Stimulated activated CD4-positive, alpha-beta T cell treated with anti-CD3 and anti-CD28 coated beads, Interleukin-12 subunit alpha, Interleukin-12 subunit beta, amount 100 ng/mL, for 48 hours (primary cell): ENCODE measurements at regions not wholly inside any gene's neighbourhood (a gene's known extent, or its start where the extent isn't known, plus 50 kb on each side); places are given as distances from the start of the nearest gene placed in this dataset.
A peak's percentile ranks its signal among the peaks of the same experiment; 100 is the strongest.

ENCODE experiments used
- DNase-seq, 3 donors: peaks; one replicate each; pipeline ENCODE4 v3.0.0-alpha.2; 2020; ENCODE audit warnings: low read depth in 2 of 3, low spot score in 1 of 3

- DNase-seq: no peak
Measured at GRCh38 chr3:99232696-99233095, 331.2 kb upstream of the DCBLD2 start.

- no peak for DNase-seq
Measured at GRCh38 chr3:99218468-99218867, 317.0 kb upstream of the DCBLD2 start.

GRCh38 chr3:99212969-99213368 lies 311.5 kb upstream of the DCBLD2 start:
- DNase-seq: no peak

GRCh38 chr3:99211309-99211708 lies 309.8 kb upstream of the DCBLD2 start:
- no peak for DNase-seq

- DNase-seq: no peak
Measured at GRCh38 chr3:99199021-99199420, 297.5 kb upstream of the DCBLD2 start.

GRCh38 chr3:99191186-99191585 lies 289.7 kb upstream of the DCBLD2 start:
- DNase-seq: no peak

- DNase-seq: no peak
Measured at GRCh38 chr3:99188936-99189335, 287.4 kb upstream of the DCBLD2 start.

- no peak for DNase-seq
Measured at GRCh38 chr3:99186016-99186415, 284.5 kb upstream of the DCBLD2 start.

GRCh38 chr3:99176169-99176964 lies 274.9 kb upstream of the DCBLD2 start:
- no peak for DNase-seq

GRCh38 chr3:99175276-99175812 lies 273.8 kb upstream of the DCBLD2 start:
- DNase-seq: no peak

GRCh38 chr3:99172736-99173657 lies 271.5 kb upstream of the DCBLD2 start:
- DNase-seq: peak in 2 of 3 donors; percentile 11 to 12

- no peak for DNase-seq
Measured at GRCh38 chr3:99171800-99172199, 270.3 kb upstream of the DCBLD2 start.

- DNase-seq: no peak
Measured at GRCh38 chr3:99170867-99171517, 269.5 kb upstream of the DCBLD2 start.

GRCh38 chr3:99167071-99167470 lies 265.6 kb upstream of the DCBLD2 start:
- DNase-seq: no peak

- no peak for DNase-seq
Measured at GRCh38 chr3:99163314-99163713, 261.8 kb upstream of the DCBLD2 start.

- DNase-seq: no peak
Measured at GRCh38 chr3:99159220-99159762, 257.8 kb upstream of the DCBLD2 start.

GRCh38 chr3:99145031-99145430 lies 243.5 kb upstream of the DCBLD2 start:
- DNase-seq: no peak

GRCh38 chr3:99143493-99143892 lies 242.0 kb upstream of the DCBLD2 start:
- no peak for DNase-seq

GRCh38 chr3:99134986-99135385 lies 233.5 kb upstream of the DCBLD2 start:
- DNase-seq: no peak

- no peak for DNase-seq
Measured at GRCh38 chr3:99131876-99132275, 230.4 kb upstream of the DCBLD2 start.
